ENCODE measurements at regions not wholly inside any gene's neighbourhood (a gene's known extent, or its start where the extent isn't known, plus 50 kb on each side); places are given as distances from the start of the nearest gene placed in this dataset.

GRCh38 chr4:57668621-57669020, 558.4 kb upstream of the IGFBP7 start:
- TF ChIP-seq GLI4 (tag by site-specific recombination; IDR thresholded peaks at IDR 0.05) = no peak
- TF ChIP-seq ZNF394 (tag by site-specific recombination; IDR thresholded peaks at IDR 0.05; ENCODE audit: borderline replicate concordance) = no peak
- TF ChIP-seq ZNF423 (tag by site-specific recombination; IDR thresholded peaks at IDR 0.05) = no peak
- no peak for TF ChIP-seq ZNF19 (tag by site-specific recombination; IDR thresholded peaks at IDR 0.05; ENCODE audit: low read depth)
- TF ChIP-seq ZFP69B (tag by site-specific recombination; IDR thresholded peaks at IDR 0.05) = no peak
- no peak for TF ChIP-seq OVOL3 (tag by site-specific recombination; IDR thresholded peaks at IDR 0.05)
- no peak for TF ChIP-seq FEZF1 (tag by site-specific recombination; IDR thresholded peaks at IDR 0.05)
- TF ChIP-seq ZNF670 (tag by site-specific recombination; IDR thresholded peaks at IDR 0.05; ENCODE audit: low read depth) = no peak
- TF ChIP-seq ZNF610 (tag by site-specific recombination; IDR thresholded peaks at IDR 0.05; ENCODE audit: borderline replicate concordance) = no peak
- no peak for TF ChIP-seq ZNF223 (tag by site-specific recombination; IDR thresholded peaks at IDR 0.05)
- TF ChIP-seq ZNF146 (tag by site-specific recombination; IDR thresholded peaks at IDR 0.05) = no peak
- TF ChIP-seq ZFP3 (tag by site-specific recombination; IDR thresholded peaks at IDR 0.05; ENCODE audit: low read depth) = no peak
- TF ChIP-seq ZNF211 (tag by site-specific recombination; IDR thresholded peaks at IDR 0.05; ENCODE audit: low read depth) = no peak
- TF ChIP-seq, protein P1, sequence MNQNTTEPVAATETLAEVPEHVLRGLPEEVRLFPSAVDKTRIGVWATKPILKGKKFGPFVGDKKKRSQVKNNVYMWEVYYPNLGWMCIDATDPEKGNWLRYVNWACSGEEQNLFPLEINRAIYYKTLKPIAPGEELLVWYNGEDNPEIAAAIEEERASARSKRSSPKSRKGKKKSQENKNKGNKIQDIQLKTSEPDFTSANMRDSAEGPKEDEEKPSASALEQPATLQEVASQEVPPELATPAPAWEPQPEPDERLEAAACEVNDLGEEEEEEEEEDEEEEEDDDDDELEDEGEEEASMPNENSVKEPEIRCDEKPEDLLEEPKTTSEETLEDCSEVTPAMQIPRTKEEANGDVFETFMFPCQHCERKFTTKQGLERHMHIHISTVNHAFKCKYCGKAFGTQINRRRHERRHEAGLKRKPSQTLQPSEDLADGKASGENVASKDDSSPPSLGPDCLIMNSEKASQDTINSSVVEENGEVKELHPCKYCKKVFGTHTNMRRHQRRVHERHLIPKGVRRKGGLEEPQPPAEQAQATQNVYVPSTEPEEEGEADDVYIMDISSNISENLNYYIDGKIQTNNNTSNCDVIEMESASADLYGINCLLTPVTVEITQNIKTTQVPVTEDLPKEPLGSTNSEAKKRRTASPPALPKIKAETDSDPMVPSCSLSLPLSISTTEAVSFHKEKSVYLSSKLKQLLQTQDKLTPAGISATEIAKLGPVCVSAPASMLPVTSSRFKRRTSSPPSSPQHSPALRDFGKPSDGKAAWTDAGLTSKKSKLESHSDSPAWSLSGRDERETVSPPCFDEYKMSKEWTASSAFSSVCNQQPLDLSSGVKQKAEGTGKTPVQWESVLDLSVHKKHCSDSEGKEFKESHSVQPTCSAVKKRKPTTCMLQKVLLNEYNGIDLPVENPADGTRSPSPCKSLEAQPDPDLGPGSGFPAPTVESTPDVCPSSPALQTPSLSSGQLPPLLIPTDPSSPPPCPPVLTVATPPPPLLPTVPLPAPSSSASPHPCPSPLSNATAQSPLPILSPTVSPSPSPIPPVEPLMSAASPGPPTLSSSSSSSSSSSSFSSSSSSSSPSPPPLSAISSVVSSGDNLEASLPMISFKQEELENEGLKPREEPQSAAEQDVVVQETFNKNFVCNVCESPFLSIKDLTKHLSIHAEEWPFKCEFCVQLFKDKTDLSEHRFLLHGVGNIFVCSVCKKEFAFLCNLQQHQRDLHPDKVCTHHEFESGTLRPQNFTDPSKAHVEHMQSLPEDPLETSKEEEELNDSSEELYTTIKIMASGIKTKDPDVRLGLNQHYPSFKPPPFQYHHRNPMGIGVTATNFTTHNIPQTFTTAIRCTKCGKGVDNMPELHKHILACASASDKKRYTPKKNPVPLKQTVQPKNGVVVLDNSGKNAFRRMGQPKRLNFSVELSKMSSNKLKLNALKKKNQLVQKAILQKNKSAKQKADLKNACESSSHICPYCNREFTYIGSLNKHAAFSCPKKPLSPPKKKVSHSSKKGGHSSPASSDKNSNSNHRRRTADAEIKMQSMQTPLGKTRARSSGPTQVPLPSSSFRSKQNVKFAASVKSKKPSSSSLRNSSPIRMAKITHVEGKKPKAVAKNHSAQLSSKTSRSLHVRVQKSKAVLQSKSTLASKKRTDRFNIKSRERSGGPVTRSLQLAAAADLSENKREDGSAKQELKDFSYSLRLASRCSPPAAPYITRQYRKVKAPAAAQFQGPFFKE (tag by site-specific recombination; IDR thresholded peaks at IDR 0.05; ENCODE audit: borderline replicate concordance) = no peak
- no peak for TF ChIP-seq ZNF843 (tag by site-specific recombination; IDR thresholded peaks at IDR 0.05)
- TF ChIP-seq ZNF626 (tag by site-specific recombination; IDR thresholded peaks at IDR 0.05) = no peak
- no peak for TF ChIP-seq ZSCAN23 (tag by site-specific recombination; IDR thresholded peaks at IDR 0.05)
- TF ChIP-seq KLF8 (tag by site-specific recombination; IDR thresholded peaks at IDR 0.05) = no peak
- TF ChIP-seq, protein P2, sequence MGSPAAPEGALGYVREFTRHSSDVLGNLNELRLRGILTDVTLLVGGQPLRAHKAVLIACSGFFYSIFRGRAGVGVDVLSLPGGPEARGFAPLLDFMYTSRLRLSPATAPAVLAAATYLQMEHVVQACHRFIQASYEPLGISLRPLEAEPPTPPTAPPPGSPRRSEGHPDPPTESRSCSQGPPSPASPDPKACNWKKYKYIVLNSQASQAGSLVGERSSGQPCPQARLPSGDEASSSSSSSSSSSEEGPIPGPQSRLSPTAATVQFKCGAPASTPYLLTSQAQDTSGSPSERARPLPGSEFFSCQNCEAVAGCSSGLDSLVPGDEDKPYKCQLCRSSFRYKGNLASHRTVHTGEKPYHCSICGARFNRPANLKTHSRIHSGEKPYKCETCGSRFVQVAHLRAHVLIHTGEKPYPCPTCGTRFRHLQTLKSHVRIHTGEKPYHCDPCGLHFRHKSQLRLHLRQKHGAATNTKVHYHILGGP (tag by site-specific recombination; IDR thresholded peaks at IDR 0.05) = no peak
- TF ChIP-seq ZBTB11 (tag by site-specific recombination; conservative IDR thresholded peaks at IDR 0.05; ENCODE audit: low read depth) = no peak
- no peak overlapping the region for H3K27ac ChIP-seq (ENCODE audit: extremely low read depth, low read depth, low read length)
- H3K9me3 ChIP-seq (ENCODE audit: control insufficient read depth, insufficient read depth, low read depth, low read length) = no peaks in the 10 kb centered on the region
- ChIA-PET CTCF (no interaction called here), POLR2A (no interaction called here)
- H3K36me3 ChIP-seq (ENCODE audit: control insufficient read depth in 2 of 2, insufficient read depth in 1 of 2, low read length in 2 of 2) = no peaks in the 10 kb centered on the region
- H3K4me3 ChIP-seq (ENCODE audit: low read depth, low read length) = no peak overlapping the region
- H3K4me1 ChIP-seq (ENCODE audit: control insufficient read depth, insufficient read depth, low read length) = no peaks in the 10 kb centered on the region
